ENCODE measurements at regions not wholly inside any gene's neighbourhood (a gene's known extent, or its start where the extent isn't known, plus 50 kb on each side); places are given as distances from the start of the nearest gene placed in this dataset.

DNA sequence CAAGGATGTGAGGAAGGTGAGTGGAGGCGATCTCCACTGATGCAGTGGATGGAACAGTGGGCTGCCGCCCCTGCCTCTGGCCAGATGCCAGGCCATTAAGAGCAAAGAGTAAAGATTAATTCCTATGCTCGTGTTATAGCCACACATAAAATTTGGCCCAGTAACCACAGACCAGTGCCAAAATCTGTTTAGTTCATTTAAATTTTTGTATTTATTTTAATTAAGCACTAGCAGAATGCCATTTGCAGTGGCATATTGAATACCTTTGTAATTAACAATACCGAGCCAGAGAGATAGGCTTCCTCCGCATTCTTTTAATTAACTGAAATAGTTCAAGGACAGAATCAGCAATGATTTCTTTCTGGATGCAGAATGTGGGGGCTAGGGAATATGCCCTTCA, 179.8 kb downstream of the MED10 start:
- DNase-seq, result no peak
- H3K4me3 ChIP-seq (ENCODE audit: low read length), result no peak overlapping the region
- no peaks in the 10 kb centered on the region for H3K36me3 Mint-ChIP-seq (ENCODE audit: low read depth)
- H3K36me3 ChIP-seq (ENCODE audit: control insufficient read depth, insufficient read depth, low read length), result no peaks in the 10 kb centered on the region
- H3K27me3 ChIP-seq (ENCODE audit: control insufficient read depth, insufficient read depth, low read length, poor library complexity, severe bottlenecking), result no peaks in the 10 kb centered on the region
- no peak overlapping the region for H3K27ac ChIP-seq (ENCODE audit: low read depth, low read length)
- no peak overlapping the region for H3K4me3 Mint-ChIP-seq
- TF ChIP-seq, protein P1, sequence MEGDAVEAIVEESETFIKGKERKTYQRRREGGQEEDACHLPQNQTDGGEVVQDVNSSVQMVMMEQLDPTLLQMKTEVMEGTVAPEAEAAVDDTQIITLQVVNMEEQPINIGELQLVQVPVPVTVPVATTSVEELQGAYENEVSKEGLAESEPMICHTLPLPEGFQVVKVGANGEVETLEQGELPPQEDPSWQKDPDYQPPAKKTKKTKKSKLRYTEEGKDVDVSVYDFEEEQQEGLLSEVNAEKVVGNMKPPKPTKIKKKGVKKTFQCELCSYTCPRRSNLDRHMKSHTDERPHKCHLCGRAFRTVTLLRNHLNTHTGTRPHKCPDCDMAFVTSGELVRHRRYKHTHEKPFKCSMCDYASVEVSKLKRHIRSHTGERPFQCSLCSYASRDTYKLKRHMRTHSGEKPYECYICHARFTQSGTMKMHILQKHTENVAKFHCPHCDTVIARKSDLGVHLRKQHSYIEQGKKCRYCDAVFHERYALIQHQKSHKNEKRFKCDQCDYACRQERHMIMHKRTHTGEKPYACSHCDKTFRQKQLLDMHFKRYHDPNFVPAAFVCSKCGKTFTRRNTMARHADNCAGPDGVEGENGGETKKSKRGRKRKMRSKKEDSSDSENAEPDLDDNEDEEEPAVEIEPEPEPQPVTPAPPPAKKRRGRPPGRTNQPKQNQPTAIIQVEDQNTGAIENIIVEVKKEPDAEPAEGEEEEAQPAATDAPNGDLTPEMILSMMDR (conservative IDR thresholded peaks at IDR 0.05), result no peak
- 91 to 100% methylated on average over 3 to 5 of the region's 5 CpGs for WGBS, 2 experiments (ENCODE audit: insufficient coverage in 1 of 2, insufficient read length in 1 of 2)
- H3K4me1 ChIP-seq (ENCODE audit: control insufficient read depth, insufficient read depth, low read length), result no peaks in the 10 kb centered on the region
- no peaks in the 10 kb centered on the region for H3K27me3 Mint-ChIP-seq (ENCODE audit: insufficient read depth)
- no peak overlapping the region for H3K9ac ChIP-seq (ENCODE audit: extremely low read depth, low read length, poor library complexity, severe bottlenecking)
- H3K27ac Mint-ChIP-seq, result no peak overlapping the region
- peaks cover 17% of the 10 kb centered on the region for H3K9me3 Mint-ChIP-seq
- H3K4me1 Mint-ChIP-seq, result peaks cover 13% of the 10 kb centered on the region
- no peaks in the 10 kb centered on the region for H3K9me3 ChIP-seq (ENCODE audit: control insufficient read depth, low read length)

DNA sequence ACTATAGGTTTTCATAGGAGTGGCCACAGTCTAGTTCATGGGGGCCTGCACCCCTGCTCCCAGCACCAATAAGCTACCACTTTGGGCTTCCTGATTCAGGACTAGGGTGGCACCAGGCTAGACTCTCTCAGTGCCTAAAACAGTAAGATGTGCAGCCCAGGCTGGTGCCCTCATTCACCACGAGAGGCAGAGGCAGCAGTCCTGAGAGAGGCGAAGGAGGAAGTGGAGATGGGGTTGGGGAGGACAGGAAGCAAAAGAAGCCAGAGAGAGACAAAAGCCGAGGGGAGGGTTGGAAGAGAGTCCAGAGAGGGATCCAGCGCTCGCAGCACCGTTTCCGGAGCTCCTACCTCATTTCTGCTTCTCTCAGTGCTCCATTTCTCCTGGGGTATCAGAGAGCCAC, 180.9 kb downstream of the MED10 start:
- H3K9me3 Mint-ChIP-seq, result peaks cover 17% of the 10 kb centered on the region
- no peaks in the 10 kb centered on the region for H3K27me3 Mint-ChIP-seq (ENCODE audit: insufficient read depth)
- Histone ChIP-seq H3K27ac (ENCODE audit: low read depth, low read length) (no peak overlapping the region), H3K9me3 (ENCODE audit: control insufficient read depth, low read length) (no peaks in the 10 kb centered on the region), H3K36me3 (ENCODE audit: control insufficient read depth, insufficient read depth, low read length) (no peaks in the 10 kb centered on the region), H3K27me3 (ENCODE audit: control insufficient read depth, insufficient read depth, low read length, poor library complexity, severe bottlenecking) (no peaks in the 10 kb centered on the region), H3K9ac (ENCODE audit: extremely low read depth, low read length, poor library complexity, severe bottlenecking) (no peak overlapping the region), H3K4me3 (ENCODE audit: low read length) (no peak overlapping the region), H3K4me1 (ENCODE audit: control insufficient read depth, insufficient read depth, low read length) (no peaks in the 10 kb centered on the region)
- no peak overlapping the region for H3K27ac Mint-ChIP-seq
- TF ChIP-seq, protein P1 (conservative IDR thresholded peaks at IDR 0.05), result no peak
- DNase-seq, result no peak
- whole genome bisulfite sequencing, 2 experiments (ENCODE audit: insufficient coverage in 1 of 2, insufficient read length in 1 of 2), result 90 to 93% methylated on average over 4 to 7 of the region's 7 CpGs
- no peaks in the 10 kb centered on the region for H3K36me3 Mint-ChIP-seq (ENCODE audit: low read depth)
- H3K4me1 Mint-ChIP-seq, result peaks cover 13% of the 10 kb centered on the region
- H3K4me3 Mint-ChIP-seq, result no peak overlapping the region

DNA sequence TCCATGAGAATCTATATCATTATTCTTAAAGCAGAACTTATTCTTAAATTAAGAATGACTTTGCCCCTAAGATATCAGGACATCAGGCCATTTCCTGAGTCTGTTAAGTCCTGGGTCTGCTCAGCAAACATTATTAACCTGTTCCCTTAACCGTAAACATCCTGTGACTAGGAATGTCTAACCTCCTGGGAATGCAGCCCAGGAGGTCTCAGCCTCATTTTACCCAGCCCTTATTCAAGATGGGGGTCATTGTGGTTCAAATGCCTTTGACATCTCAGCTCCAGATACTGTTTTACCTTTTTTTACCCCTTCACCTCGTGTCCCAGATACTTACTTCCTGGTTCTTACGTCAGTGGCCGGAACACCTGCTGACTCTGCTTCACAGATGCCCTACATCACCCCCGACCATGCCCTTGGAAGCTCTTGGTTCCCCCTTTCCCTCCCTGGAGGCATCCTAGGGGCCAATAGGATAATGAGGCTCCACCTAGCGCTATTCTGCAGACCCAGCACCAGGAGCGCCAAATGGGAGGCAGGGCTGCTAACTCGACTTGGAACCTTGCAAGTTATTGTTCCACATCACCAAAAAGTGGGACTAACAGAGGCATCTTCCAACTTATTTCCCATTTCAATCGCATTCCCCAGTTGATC, 182.5 kb downstream of the MED10 start:
- Histone ChIP-seq H3K36me3 (ENCODE audit: control insufficient read depth, insufficient read depth, low read length) (no peaks in the 10 kb centered on the region), H3K4me3 (ENCODE audit: low read length) (no peak overlapping the region), H3K27me3 (ENCODE audit: control insufficient read depth, insufficient read depth, low read length, poor library complexity, severe bottlenecking) (no peaks in the 10 kb centered on the region), H3K9ac (ENCODE audit: extremely low read depth, low read length, poor library complexity, severe bottlenecking) (no peak overlapping the region), H3K9me3 (ENCODE audit: control insufficient read depth, low read length) (no peaks in the 10 kb centered on the region), H3K27ac (ENCODE audit: low read depth, low read length) (no peak overlapping the region), H3K4me1 (ENCODE audit: control insufficient read depth, insufficient read depth, low read length) (no peaks in the 10 kb centered on the region)
- H3K4me3 Mint-ChIP-seq, result no peak overlapping the region
- H3K27me3 Mint-ChIP-seq (ENCODE audit: insufficient read depth), result no peaks in the 10 kb centered on the region
- no peaks in the 10 kb centered on the region for H3K36me3 Mint-ChIP-seq (ENCODE audit: low read depth)
- WGBS, 2 experiments (ENCODE audit: insufficient coverage in 1 of 2, insufficient read length in 1 of 2), result 84 to 94% methylated on average over 6 to 9 of the region's 9 CpGs
- TF ChIP-seq, protein P1 (conservative IDR thresholded peaks at IDR 0.05), result no peak
- peak overlapping the region; percentile 74 for H3K27ac Mint-ChIP-seq
- H3K4me1 Mint-ChIP-seq, result peaks cover 13% of the 10 kb centered on the region
- DNase-seq, result no peak
- peaks cover 15% of the 10 kb centered on the region for H3K9me3 Mint-ChIP-seq
